ENCODE measurements at regions not wholly inside any gene's neighbourhood (a gene's known extent, or its start where the extent isn't known, plus 50 kb on each side); places are given as distances from the start of the nearest gene placed in this dataset.

- DNase-seq (ENCODE audit: low spot score in 2 of 2, unreplicated experiment in 2 of 2) = no peak
- H3K27ac Mint-ChIP-seq = peak overlapping the region; percentile 83
- H3K4me1 Mint-ChIP-seq = peaks cover 61% of the 10 kb centered on the region
- no peaks in the 10 kb centered on the region for H3K9me3 Mint-ChIP-seq
- no peaks in the 10 kb centered on the region for H3K36me3 Mint-ChIP-seq
- TF ChIP-seq, protein P1, sequence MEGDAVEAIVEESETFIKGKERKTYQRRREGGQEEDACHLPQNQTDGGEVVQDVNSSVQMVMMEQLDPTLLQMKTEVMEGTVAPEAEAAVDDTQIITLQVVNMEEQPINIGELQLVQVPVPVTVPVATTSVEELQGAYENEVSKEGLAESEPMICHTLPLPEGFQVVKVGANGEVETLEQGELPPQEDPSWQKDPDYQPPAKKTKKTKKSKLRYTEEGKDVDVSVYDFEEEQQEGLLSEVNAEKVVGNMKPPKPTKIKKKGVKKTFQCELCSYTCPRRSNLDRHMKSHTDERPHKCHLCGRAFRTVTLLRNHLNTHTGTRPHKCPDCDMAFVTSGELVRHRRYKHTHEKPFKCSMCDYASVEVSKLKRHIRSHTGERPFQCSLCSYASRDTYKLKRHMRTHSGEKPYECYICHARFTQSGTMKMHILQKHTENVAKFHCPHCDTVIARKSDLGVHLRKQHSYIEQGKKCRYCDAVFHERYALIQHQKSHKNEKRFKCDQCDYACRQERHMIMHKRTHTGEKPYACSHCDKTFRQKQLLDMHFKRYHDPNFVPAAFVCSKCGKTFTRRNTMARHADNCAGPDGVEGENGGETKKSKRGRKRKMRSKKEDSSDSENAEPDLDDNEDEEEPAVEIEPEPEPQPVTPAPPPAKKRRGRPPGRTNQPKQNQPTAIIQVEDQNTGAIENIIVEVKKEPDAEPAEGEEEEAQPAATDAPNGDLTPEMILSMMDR (IDR thresholded peaks at IDR 0.05; ENCODE audit: unreplicated experiment) = no peak
- no peaks in the 10 kb centered on the region for H3K27me3 Mint-ChIP-seq (ENCODE audit: low read depth)
- no peak overlapping the region for H3K4me3 Mint-ChIP-seq
Measured at GRCh38 chr4:20445933-20446723, 194.4 kb downstream of the SLIT2 start.

GRCh38 chr4:20447103-20447502, 195.4 kb downstream of the SLIT2 start:
- Mint-ChIP-seq H3K9me3 (no peaks in the 10 kb centered on the region), H3K27me3 (ENCODE audit: low read depth) (no peaks in the 10 kb centered on the region), H3K27ac (no peak overlapping the region), H3K4me1 (peaks cover 53% of the 10 kb centered on the region), H3K4me3 (no peak overlapping the region), H3K36me3 (no peaks in the 10 kb centered on the region)
- TF ChIP-seq, protein P1 (IDR thresholded peaks at IDR 0.05; ENCODE audit: unreplicated experiment) = no peak
- no peak for DNase-seq (ENCODE audit: low spot score in 2 of 2, unreplicated experiment in 2 of 2)

DNA sequence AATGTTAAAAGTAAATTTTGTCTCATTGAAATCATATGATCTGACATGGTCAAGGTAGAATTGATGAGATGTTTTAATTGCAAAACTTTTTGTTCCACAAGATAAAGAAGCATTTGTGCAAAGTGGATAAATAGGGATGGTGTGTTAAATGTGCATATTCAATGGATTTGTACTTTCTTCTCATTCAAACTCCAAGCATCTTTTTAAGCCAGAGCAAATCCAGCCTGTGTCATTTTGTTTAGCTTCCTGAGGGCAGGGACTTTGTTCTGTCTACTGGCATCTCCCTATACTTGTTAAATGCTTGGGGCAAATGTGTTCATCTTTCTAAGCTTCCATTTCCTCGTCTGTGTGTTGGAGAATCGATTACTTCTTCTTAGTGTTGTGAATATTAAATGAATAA, 200.3 kb downstream of the SLIT2 start:
- H3K9me3 Mint-ChIP-seq = no peaks in the 10 kb centered on the region
- TF ChIP-seq, protein P1 (IDR thresholded peaks at IDR 0.05; ENCODE audit: unreplicated experiment) = no peak
- no peak overlapping the region for H3K4me3 Mint-ChIP-seq
- H3K27ac Mint-ChIP-seq = no peak overlapping the region
- DNase-seq (ENCODE audit: low spot score in 2 of 2, unreplicated experiment in 2 of 2) = no peak
- H3K4me1 Mint-ChIP-seq = peaks cover 8% of the 10 kb centered on the region
- no peaks in the 10 kb centered on the region for H3K36me3 Mint-ChIP-seq
- H3K27me3 Mint-ChIP-seq (ENCODE audit: low read depth) = no peaks in the 10 kb centered on the region

DNA sequence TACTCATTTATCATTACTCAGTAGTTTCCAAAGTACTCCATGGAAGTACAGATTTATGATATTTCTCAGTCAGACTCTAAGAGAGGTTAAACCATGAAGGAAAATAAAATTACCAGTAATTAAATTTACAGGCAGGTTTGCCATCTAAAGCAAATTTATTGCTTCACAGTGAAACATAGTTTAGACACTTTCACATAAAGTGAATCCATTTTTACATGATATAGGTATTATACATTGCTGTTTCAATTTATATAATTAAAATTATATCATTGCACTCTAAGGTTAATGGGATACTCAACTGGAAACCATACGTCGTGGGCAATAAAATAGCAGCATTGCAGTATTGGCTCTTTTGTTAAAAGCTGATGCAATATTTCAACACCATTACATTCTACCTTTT, 202.8 kb downstream of the SLIT2 start:
- TF ChIP-seq, protein P1 (IDR thresholded peaks at IDR 0.05; ENCODE audit: unreplicated experiment) = no peak

GRCh38 chr4:20456407-20456806, 204.7 kb downstream of the SLIT2 start:
- no peak overlapping the region for H3K4me3 Mint-ChIP-seq
- no peaks in the 10 kb centered on the region for H3K4me1 Mint-ChIP-seq
- DNase-seq (ENCODE audit: low spot score in 2 of 2, unreplicated experiment in 2 of 2) = no peak
- TF ChIP-seq, protein P1 (IDR thresholded peaks at IDR 0.05; ENCODE audit: unreplicated experiment) = no peak
- no peaks in the 10 kb centered on the region for H3K36me3 Mint-ChIP-seq
- no peaks in the 10 kb centered on the region for H3K27me3 Mint-ChIP-seq (ENCODE audit: low read depth)
- H3K27ac Mint-ChIP-seq = no peak overlapping the region
- no peaks in the 10 kb centered on the region for H3K9me3 Mint-ChIP-seq

More for the DNA sequence above, 202.8 kb downstream of the SLIT2 start:
- no peak for DNase-seq (ENCODE audit: low spot score in 2 of 2, unreplicated experiment in 2 of 2)
- Mint-ChIP-seq H3K9me3 (no peaks in the 10 kb centered on the region), H3K4me1 (no peaks in the 10 kb centered on the region), H3K27me3 (ENCODE audit: low read depth) (no peaks in the 10 kb centered on the region), H3K27ac (no peak overlapping the region), H3K4me3 (no peak overlapping the region), H3K36me3 (no peaks in the 10 kb centered on the region)
